ENCODE measurements at regions not wholly inside any gene's neighbourhood (a gene's known extent, or its start where the extent isn't known, plus 50 kb on each side); places are given as distances from the start of the nearest gene placed in this dataset.
"Not testable (repeated sequence)": the region's sequence is repeated elsewhere in the genome, so short reads cannot be mapped to it uniquely, and the experiment has no call there.

GRCh38 chr12:126286203-126286602, 1221.0 kb downstream of the AACS start:
- TF ChIP-seq POLR2A (IDR thresholded peaks at IDR 0.05) = no peak
- TF ChIP-seq CTCF (IDR thresholded peaks at IDR 0.05) = no peak
- Histone ChIP-seq H3K9me3 (replicated peaks in 1 of 3) (no peaks in the 10 kb centered on the region), H3K27me3 (no peaks in the 10 kb centered on the region), H3K27ac (no peak overlapping the region), H3K36me3 (replicated peaks in 1 of 2) (no peaks in the 10 kb centered on the region), H3K4me1 (replicated peaks in 1 of 2) (no peaks in the 10 kb centered on the region), H3K4me3 (no peak overlapping the region)
- DNase-seq = no peak
- WGBS, 4 donors = 76 to 100% (median 88%) methylated on average over 1 of the region's 1 CpG
- intact Hi-C loops (cut with DNase I) = no loop called here

DNA sequence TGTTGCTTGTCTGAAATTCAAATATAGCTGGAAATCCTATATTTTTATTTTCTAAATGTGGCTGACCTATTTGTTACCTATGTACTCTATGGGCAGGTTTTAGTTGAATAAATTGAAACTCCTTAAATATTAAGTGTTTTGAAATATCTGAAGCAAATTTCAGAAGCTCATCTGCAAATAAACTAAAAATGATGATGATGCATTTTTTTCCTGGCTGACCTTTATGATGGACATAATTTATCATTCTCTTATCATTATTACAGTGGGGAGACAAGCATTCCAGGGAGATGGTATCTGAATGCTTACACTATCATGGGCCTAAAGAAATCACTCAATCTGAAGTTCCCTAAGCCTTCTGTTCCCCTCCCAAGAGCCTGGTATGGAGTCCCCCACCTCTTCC, 1225.2 kb downstream of the AACS start:
- intact Hi-C loops (cut with DNase I) = no loop called here
- DNase-seq = no peak

GRCh38 chr12:126291987-126292386, 1226.8 kb downstream of the AACS start:
- H3K27ac ChIP-seq; intact Hi-C loops (cut with DNase I); H3K4me1 ChIP-seq (replicated peaks in 1 of 2); H3K4me3 ChIP-seq; H3K36me3 ChIP-seq (replicated peaks in 1 of 2); DNase-seq; H3K27me3 ChIP-seq; H3K9me3 ChIP-seq (replicated peaks in 1 of 3): not testable (repeated sequence)
- WGBS, 4 donors = 76 to 81% (median 79%) methylated on average over 3 of the region's 3 CpGs

More for the DNA sequence above, 1225.2 kb downstream of the AACS start:
- TF ChIP-seq POLR2A (IDR thresholded peaks at IDR 0.05) = no peak
- H3K36me3 ChIP-seq (replicated peaks in 1 of 2) = no peaks in the 10 kb centered on the region
- no peaks in the 10 kb centered on the region for H3K4me1 ChIP-seq (replicated peaks in 1 of 2)
- no peaks in the 10 kb centered on the region for H3K27me3 ChIP-seq
- H3K9me3 ChIP-seq (replicated peaks in 1 of 3) = no peaks in the 10 kb centered on the region
- H3K27ac ChIP-seq = no peak overlapping the region
- H3K4me3 ChIP-seq = no peak overlapping the region

DNA sequence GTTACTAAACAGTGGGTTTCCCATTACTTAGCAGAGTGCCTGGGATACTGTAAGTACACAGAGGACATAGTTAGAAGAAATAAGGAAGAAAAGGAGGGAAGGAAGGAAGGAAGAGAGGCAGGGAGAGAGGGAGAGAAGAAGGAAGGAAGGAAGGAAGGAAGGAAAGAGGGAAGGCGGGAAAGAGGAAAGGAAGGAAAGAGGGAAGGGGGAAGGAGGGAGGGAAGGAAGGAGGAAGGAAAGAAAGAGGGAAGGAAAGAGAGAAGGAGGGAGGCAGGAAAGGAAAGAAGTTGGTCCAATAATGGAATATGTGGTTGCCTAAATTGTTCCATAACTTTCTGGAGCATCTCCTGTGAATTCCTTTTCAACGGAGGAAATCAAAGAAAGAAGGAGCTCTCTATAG, 1230.4 kb downstream of the AACS start:
- Histone ChIP-seq H3K27ac (no peak overlapping the region), H3K4me1 (replicated peaks in 1 of 2) (no peaks in the 10 kb centered on the region), H3K4me3 (no peak overlapping the region), H3K27me3 (no peaks in the 10 kb centered on the region), H3K36me3 (replicated peaks in 1 of 2) (no peaks in the 10 kb centered on the region), H3K9me3 (replicated peaks in 1 of 3) (no peaks in the 10 kb centered on the region)
- TF ChIP-seq POLR2A (IDR thresholded peaks at IDR 0.05) (no peak), CTCF (IDR thresholded peaks at IDR 0.05) (no peak)
- intact Hi-C loops (cut with DNase I) = no loop called here
- no peak for DNase-seq
- WGBS, 4 donors = 69 to 85% (median 72%) methylated on average over 2 of the region's 2 CpGs

- 56 to 78% (median 74%) methylated on average over 3 of the region's 3 CpGs for WGBS, 4 donors
Measured at GRCh38 chr12:126309278-126309677, 1244.0 kb downstream of the AACS start.

More at GRCh38 chr12:126309278-126309677, 1244.0 kb downstream of the AACS start:
- no peaks in the 10 kb centered on the region for H3K4me1 ChIP-seq (replicated peaks in 1 of 2)
- H3K27me3 ChIP-seq = no peaks in the 10 kb centered on the region
- H3K36me3 ChIP-seq (replicated peaks in 1 of 2) = no peaks in the 10 kb centered on the region
- TF ChIP-seq POLR2A (IDR thresholded peaks at IDR 0.05) = no peak
- no peak for TF ChIP-seq CTCF (IDR thresholded peaks at IDR 0.05)
- intact Hi-C loops (cut with DNase I) = no loop called here
- no peak for DNase-seq
- no peaks in the 10 kb centered on the region for H3K9me3 ChIP-seq (replicated peaks in 1 of 3)
- H3K27ac ChIP-seq = no peak overlapping the region
- no peak overlapping the region for H3K4me3 ChIP-seq

Data from adrenal gland (tissue), 9 donors.